HG03342 (cell line): ENCODE measurements at regions not wholly inside any gene's neighbourhood (a gene's known extent, or its start where the extent isn't known, plus 50 kb on each side); places are given as distances from the start of the nearest gene placed in this dataset.

Source experiments
- ATAC-seq: cut with Tn5 transposase; IDR thresholded peaks from one replicate; pipeline ENCODE4 v1.9.1; 2021; ENCODE audit warnings: mild to moderate bottlenecking, moderate library complexity; ENCODE audit not compliant: unreplicated experiment

- ATAC-seq = no peak
These were observed 160.9 kb upstream of the PROX1 start for GRCh38 chr1:213826891-213827290.

- ATAC-seq = no peak
These were observed 158.9 kb upstream of the PROX1 start for GRCh38 chr1:213828867-213829266.

- ATAC-seq = no peak
These were observed 158.0 kb upstream of the PROX1 start for GRCh38 chr1:213829780-213830179.

GRCh38 chr1:213830371-213830770 is 157.4 kb upstream of the PROX1 start:
- ATAC-seq = no peak

- no peak for ATAC-seq
These were observed 147.2 kb upstream of the PROX1 start for GRCh38 chr1:213840575-213840974.

- no peak for ATAC-seq
These were observed 143.1 kb upstream of the PROX1 start for GRCh38 chr1:213844632-213845031.

- no peak for ATAC-seq
These were observed 135.7 kb upstream of the PROX1 start for GRCh38 chr1:213852107-213852506.

GRCh38 chr1:213858581-213858980 is 129.2 kb upstream of the PROX1 start:
- no peak for ATAC-seq

GRCh38 chr1:213861841-213862240 is 125.9 kb upstream of the PROX1 start:
- no peak for ATAC-seq

GRCh38 chr1:213864091-213864490 is 123.7 kb upstream of the PROX1 start:
- ATAC-seq = no peak

GRCh38 chr1:213868482-213868881 is 119.3 kb upstream of the PROX1 start:
- no peak for ATAC-seq

- no peak for ATAC-seq
These were observed 116.6 kb upstream of the PROX1 start for GRCh38 chr1:213871179-213871578.

- no peak for ATAC-seq
These were observed 113.0 kb upstream of the PROX1 start for GRCh38 chr1:213874789-213875188.

- no peak for ATAC-seq
These were observed 111.2 kb upstream of the PROX1 start for GRCh38 chr1:213876531-213876930.

- no peak for ATAC-seq
These were observed 104.2 kb upstream of the PROX1 start for GRCh38 chr1:213883618-213884017.

GRCh38 chr1:213884402-213884801 is 103.4 kb upstream of the PROX1 start:
- no peak for ATAC-seq

- ATAC-seq = no peak
These were observed 102.8 kb upstream of the PROX1 start for GRCh38 chr1:213884942-213885341.

GRCh38 chr1:213887842-213888241 is 99.9 kb upstream of the PROX1 start:
- no peak for ATAC-seq

GRCh38 chr1:213891989-213892902 is 95.5 kb upstream of the PROX1 start:
- no peak for ATAC-seq

- no peak for ATAC-seq
These were observed 89.1 kb upstream of the PROX1 start for GRCh38 chr1:213898684-213899083.

GRCh38 chr1:213899413-213899812 is 88.4 kb upstream of the PROX1 start:
- no peak for ATAC-seq

- no peak for ATAC-seq
These were observed 82.4 kb upstream of the PROX1 start for GRCh38 chr1:213905344-213905743.

- no peak for ATAC-seq
These were observed 79.3 kb upstream of the PROX1 start for GRCh38 chr1:213908521-213908920.
